Liver (tissue), 3 donors: ENCODE measurements at regions not wholly inside any gene's neighbourhood (a gene's known extent, or its start where the extent isn't known, plus 50 kb on each side); places are given as distances from the start of the nearest gene placed in this dataset.

Experiments
- FOXA1 ChIP-seq: IDR thresholded peaks from 2 replicates; pipeline ENCODE4 v1.6.1; 2016; ENCODE audit warnings: antibody characterized with exemption
- NR2F2 ChIP-seq: IDR thresholded peaks from 2 replicates; pipeline ENCODE4 v1.6.1; 2016; ENCODE audit warnings: antibody characterized with exemption
- RAD21 ChIP-seq, 2 donors: IDR thresholded peaks; 2 replicates each; pipeline ENCODE4 v1.6.1; 2016; ENCODE audit warnings: antibody characterized with exemption in 2 of 2, mild to moderate bottlenecking in 2 of 2
- SP1 ChIP-seq: IDR thresholded peaks from 2 replicates; pipeline ENCODE4 v1.6.1; 2018; ENCODE audit warnings: antibody characterized with exemption, mild to moderate bottlenecking
- TF ChIP-seq, protein P1 (sequence below): fragments of 150-350 bp; IDR thresholded peaks from 2 replicates; pipeline ENCODE4 v1.5.1; 2017; ENCODE audit warnings: improper control_type of control experiment, low read depth, low read length; ENCODE audit not compliant: missing input control
- TF ChIP-seq, protein P2 (sequence below): IDR thresholded peaks from 2 replicates; pipeline ENCODE4 v1.6.1; 2016; ENCODE audit warnings: antibody characterized with exemption
- donor health status: healthy.
- donor health status: healthy.

DNA sequence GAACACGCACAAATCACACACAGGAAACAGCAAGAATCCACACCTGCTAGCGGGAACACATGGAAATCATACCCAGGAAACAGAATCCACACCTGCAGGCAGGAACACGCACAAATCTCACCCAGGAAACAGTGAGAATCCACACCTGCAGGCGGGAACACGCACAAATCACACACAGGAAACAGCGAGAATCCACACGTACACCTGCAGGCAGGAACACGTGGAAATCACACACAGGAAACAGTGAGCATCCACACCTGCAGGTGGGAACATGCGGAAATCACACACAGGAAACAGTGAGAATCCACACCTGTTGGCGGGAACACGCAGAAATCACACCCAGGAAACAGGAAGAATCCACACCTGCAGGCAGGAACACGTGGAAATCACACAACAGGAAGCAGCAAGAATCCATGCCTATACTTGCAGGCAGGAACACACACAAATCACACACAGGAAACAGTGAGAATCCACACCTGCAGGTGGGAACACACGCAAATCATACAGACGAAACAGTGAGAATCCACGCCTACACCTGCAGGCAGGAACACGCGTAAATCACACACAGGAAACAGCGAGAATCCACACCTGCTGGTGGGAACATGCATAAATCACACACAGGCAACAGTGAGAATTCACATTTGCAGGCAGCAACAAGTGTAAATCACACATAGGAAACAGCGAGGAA is 108.6 kb downstream of the DLL1 start:
- TF ChIP-seq, protein P1, sequence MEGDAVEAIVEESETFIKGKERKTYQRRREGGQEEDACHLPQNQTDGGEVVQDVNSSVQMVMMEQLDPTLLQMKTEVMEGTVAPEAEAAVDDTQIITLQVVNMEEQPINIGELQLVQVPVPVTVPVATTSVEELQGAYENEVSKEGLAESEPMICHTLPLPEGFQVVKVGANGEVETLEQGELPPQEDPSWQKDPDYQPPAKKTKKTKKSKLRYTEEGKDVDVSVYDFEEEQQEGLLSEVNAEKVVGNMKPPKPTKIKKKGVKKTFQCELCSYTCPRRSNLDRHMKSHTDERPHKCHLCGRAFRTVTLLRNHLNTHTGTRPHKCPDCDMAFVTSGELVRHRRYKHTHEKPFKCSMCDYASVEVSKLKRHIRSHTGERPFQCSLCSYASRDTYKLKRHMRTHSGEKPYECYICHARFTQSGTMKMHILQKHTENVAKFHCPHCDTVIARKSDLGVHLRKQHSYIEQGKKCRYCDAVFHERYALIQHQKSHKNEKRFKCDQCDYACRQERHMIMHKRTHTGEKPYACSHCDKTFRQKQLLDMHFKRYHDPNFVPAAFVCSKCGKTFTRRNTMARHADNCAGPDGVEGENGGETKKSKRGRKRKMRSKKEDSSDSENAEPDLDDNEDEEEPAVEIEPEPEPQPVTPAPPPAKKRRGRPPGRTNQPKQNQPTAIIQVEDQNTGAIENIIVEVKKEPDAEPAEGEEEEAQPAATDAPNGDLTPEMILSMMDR: no peak
- TF ChIP-seq, protein P2, sequence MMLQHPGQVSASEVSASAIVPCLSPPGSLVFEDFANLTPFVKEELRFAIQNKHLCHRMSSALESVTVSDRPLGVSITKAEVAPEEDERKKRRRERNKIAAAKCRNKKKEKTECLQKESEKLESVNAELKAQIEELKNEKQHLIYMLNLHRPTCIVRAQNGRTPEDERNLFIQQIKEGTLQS: no peak
- TF ChIP-seq NR2F2 (no peak), RAD21 (IDR thresholded peaks at IDR 0.05) (no peak), FOXA1 (no peak), SP1 (no peak)
